ENCODE measurements at regions not wholly inside any gene's neighbourhood (a gene's known extent, or its start where the extent isn't known, plus 50 kb on each side); places are given as distances from the start of the nearest gene placed in this dataset.
"Not testable (repeated sequence)": the region's sequence is repeated elsewhere in the genome, so short reads cannot be mapped to it uniquely, and the experiment has no call there.

DNA sequence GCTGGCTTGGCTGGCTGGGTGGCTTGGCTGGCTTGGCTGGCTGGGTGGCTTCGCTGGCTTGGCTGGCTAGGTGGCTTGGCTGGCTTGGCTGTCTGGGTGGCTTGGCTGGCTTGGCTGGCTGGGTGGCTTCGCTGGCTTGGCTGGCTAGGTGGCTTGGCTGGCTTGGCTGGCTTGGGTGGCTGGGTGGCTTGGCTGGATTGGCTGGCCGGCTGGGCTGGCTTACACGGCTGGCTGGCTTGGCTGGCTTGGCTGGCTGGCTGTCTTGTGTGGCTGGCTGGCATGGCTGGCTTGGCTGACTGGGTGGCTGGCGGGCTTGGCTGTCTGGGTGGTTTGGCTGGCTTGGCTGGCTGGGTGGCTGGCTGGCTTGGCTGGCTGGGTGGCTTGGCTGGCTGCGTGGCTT lies 437.0 kb downstream of the GOLGA6L6 start:
- H3K36me3 Mint-ChIP-seq; H3K9me3 Mint-ChIP-seq; DNase-seq; H3K27me3 Mint-ChIP-seq; H3K27ac Mint-ChIP-seq; H3K4me1 Mint-ChIP-seq; H3K4me3 Mint-ChIP-seq; ATAC-seq (replicated peaks): not testable (repeated sequence)

GRCh38 chr15:20102862-20103261 lies 438.7 kb downstream of the GOLGA6L6 start:
- not testable (repeated sequence) for H3K4me1 Mint-ChIP-seq; H3K4me3 Mint-ChIP-seq; H3K36me3 Mint-ChIP-seq; H3K9me3 Mint-ChIP-seq; H3K27me3 Mint-ChIP-seq; H3K27ac Mint-ChIP-seq; ATAC-seq (replicated peaks)
- peak; percentile 18 for DNase-seq

GRCh38 chr15:20102209-20102608 lies 439.4 kb downstream of the GOLGA6L6 start:
- peak; percentile 22 for DNase-seq
- not testable (repeated sequence) for H3K36me3 Mint-ChIP-seq, H3K4me3 Mint-ChIP-seq

DNA sequence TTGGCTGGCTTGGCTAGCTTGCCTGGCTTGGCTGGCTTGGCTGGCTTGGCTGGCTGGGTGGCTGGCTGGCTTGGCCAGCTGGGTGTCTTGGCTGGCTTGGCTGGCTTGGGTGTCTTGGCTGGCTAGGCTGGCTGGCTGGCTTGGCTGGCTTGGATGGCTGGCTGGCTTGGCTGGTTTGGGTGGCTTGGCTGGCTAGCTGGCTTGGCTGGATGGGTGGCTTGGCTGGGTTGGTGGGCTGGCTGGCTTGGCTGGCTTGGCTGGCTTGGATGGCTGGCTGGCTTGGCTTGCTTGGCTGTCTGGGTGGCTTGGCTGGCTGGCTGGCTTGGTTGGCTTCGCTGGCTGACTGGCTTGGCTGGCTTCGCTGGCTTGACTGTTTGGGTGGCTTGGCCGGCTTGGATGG lies 440.3 kb downstream of the GOLGA6L6 start:
- not testable (repeated sequence) for ATAC-seq (replicated peaks); DNase-seq; H3K36me3 Mint-ChIP-seq; H3K4me1 Mint-ChIP-seq; H3K27me3 Mint-ChIP-seq; H3K4me3 Mint-ChIP-seq; H3K9me3 Mint-ChIP-seq; H3K27ac Mint-ChIP-seq

More at GRCh38 chr15:20102209-20102608, 439.4 kb downstream of the GOLGA6L6 start:
- ATAC-seq (replicated peaks); H3K27me3 Mint-ChIP-seq; H3K9me3 Mint-ChIP-seq; H3K4me1 Mint-ChIP-seq; H3K27ac Mint-ChIP-seq: not testable (repeated sequence)

DNA sequence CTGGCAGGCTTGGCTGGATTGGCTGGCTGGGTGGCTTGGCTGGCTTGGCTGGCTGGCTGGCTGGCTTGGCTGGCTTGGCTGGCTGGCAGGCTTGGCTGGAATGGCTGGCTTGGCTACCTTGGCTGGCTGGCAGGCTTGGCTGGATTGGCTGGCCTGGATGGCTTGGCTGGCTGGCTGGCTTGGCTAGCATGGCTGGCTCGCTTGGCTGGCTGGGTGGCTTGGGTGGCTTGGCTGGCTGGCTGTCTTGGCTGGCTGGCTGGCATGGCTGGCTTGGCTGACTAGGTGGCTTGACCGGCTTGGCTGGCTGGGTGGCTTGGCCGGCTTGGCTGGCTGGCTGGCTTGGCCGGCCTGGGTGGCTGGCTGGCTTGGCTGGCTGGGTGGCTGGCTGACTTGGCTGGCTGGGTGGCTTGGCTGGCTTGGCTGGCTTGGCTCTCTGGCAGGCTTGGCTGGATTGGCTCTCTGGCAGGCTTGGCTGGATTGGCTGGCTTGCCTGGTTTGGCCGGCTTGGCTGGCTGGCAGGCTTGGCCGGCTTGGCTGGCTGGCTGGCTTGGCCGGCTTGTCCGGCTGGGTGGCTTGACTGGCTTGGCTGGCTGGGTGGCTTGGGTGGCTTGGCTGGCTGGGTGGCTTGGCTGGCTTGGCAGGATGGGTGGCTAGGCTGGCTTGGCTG lies 440.9 kb downstream of the GOLGA6L6 start:
- H3K4me1 Mint-ChIP-seq, DNase-seq, H3K27me3 Mint-ChIP-seq, H3K36me3 Mint-ChIP-seq, H3K4me3 Mint-ChIP-seq, H3K27ac Mint-ChIP-seq, H3K9me3 Mint-ChIP-seq: not testable (repeated sequence)
- peak in 1 of 2 donors; percentile 59 for ATAC-seq (replicated peaks)

GRCh38 chr15:20095699-20096303 lies 445.8 kb downstream of the GOLGA6L6 start:
- not testable (repeated sequence) for H3K27me3 Mint-ChIP-seq, H3K4me3 Mint-ChIP-seq, H3K27ac Mint-ChIP-seq, H3K4me1 Mint-ChIP-seq, H3K9me3 Mint-ChIP-seq, H3K36me3 Mint-ChIP-seq, DNase-seq
- peak in 1 of 2 donors; percentile 24 for ATAC-seq (replicated peaks)

GRCh38 chr15:20089541-20089940 lies 452.1 kb downstream of the GOLGA6L6 start:
- H3K27ac Mint-ChIP-seq; H3K4me1 Mint-ChIP-seq; H3K4me3 Mint-ChIP-seq; H3K27me3 Mint-ChIP-seq; H3K9me3 Mint-ChIP-seq; ATAC-seq (replicated peaks); H3K36me3 Mint-ChIP-seq; DNase-seq: not testable (repeated sequence)

GRCh38 chr15:20084026-20084425 lies 457.6 kb downstream of the GOLGA6L6 start:
- H3K9me3 Mint-ChIP-seq; H3K27me3 Mint-ChIP-seq; H3K4me1 Mint-ChIP-seq; H3K4me3 Mint-ChIP-seq; ATAC-seq (replicated peaks); H3K27ac Mint-ChIP-seq; H3K36me3 Mint-ChIP-seq; DNase-seq: not testable (repeated sequence)

DNA sequence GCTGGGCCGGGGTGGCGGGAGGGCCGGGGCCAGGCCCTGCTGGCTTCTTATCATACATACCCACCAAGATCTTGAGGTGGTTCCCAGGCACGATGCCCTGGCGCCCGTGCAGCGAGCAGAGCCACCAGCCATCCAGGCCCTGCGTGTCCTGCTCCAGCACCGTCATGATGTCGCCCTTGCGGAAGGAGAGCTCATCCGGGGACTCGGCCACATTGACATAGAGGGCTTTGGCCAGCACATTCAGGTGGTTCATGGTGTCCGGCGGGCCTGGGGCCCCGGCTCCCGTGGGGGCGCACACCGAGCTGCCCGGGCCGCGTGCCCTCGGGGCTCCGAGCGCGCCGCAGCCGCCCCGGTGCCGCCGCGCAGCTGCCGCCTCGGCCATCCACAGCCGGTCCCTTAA lies 467.5 kb downstream of the GOLGA6L6 start:
- H3K9me3 Mint-ChIP-seq, H3K27me3 Mint-ChIP-seq, H3K4me3 Mint-ChIP-seq, H3K27ac Mint-ChIP-seq, H3K4me1 Mint-ChIP-seq, H3K36me3 Mint-ChIP-seq: not testable (repeated sequence)
- ATAC-seq (replicated peaks) (peak in 1 of 2 donors; percentile 17), DNase-seq (peak; percentile 1)

DNA sequence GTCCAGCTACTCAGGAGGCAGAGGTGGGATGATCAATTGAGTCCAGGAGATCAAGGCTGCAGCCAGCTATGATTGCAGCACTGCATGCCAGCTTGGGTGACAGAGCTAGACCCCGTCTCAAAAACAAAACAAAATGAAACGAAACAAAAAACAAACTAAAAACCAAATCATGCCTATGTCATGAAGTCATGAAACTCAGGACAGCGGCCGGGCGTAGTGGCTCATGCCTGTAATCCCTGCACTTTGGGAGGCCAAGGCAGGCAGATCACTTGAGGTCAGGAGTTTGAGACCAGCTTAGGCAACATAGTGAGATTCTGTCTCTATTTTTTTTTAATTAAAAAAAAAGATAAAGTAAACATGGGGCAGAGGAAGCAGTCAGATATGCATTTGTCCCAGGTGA lies 472.6 kb downstream of the GOLGA6L6 start:
- not testable (repeated sequence) for H3K4me3 Mint-ChIP-seq; H3K27me3 Mint-ChIP-seq; H3K36me3 Mint-ChIP-seq; DNase-seq; H3K4me1 Mint-ChIP-seq; ATAC-seq (replicated peaks); H3K9me3 Mint-ChIP-seq; H3K27ac Mint-ChIP-seq

- H3K4me1 Mint-ChIP-seq; H3K27ac Mint-ChIP-seq; H3K36me3 Mint-ChIP-seq; H3K27me3 Mint-ChIP-seq; H3K9me3 Mint-ChIP-seq; H3K4me3 Mint-ChIP-seq; ATAC-seq (replicated peaks); DNase-seq: not testable (repeated sequence)
Observed at GRCh38 chr15:20066173-20066572, 475.4 kb downstream of the GOLGA6L6 start.

- H3K9me3 Mint-ChIP-seq; H3K4me1 Mint-ChIP-seq; H3K4me3 Mint-ChIP-seq; H3K27ac Mint-ChIP-seq; H3K36me3 Mint-ChIP-seq; ATAC-seq (replicated peaks); DNase-seq; H3K27me3 Mint-ChIP-seq: not testable (repeated sequence)
Observed at GRCh38 chr15:20065508-20065907, 476.1 kb downstream of the GOLGA6L6 start.

- H3K36me3 Mint-ChIP-seq; H3K9me3 Mint-ChIP-seq; DNase-seq; ATAC-seq (replicated peaks); H3K4me3 Mint-ChIP-seq; H3K27ac Mint-ChIP-seq; H3K4me1 Mint-ChIP-seq; H3K27me3 Mint-ChIP-seq: not testable (repeated sequence)
Observed at GRCh38 chr15:20063167-20063566, 478.4 kb downstream of the GOLGA6L6 start.

DNA sequence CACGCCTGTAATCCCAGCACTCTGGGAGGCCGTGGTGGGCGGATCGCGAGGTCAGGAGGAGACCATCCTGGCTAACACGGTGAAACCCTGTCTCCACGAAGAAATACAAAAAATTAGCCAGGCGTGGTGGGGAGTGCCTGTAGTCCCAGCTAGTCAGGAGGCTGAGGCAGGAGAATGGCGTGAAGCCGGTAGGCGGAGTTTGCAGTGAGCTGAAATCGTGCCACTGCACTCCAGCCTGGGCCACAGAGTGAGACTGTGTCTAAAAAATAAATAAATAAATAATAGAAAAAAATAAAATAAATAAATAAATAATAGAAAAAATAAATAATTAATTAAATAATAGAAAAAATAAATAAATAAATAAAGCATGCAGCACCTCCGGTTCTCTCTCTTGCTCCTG lies 480.8 kb downstream of the GOLGA6L6 start:
- not testable (repeated sequence) for H3K27me3 Mint-ChIP-seq; H3K27ac Mint-ChIP-seq; H3K9me3 Mint-ChIP-seq; H3K4me1 Mint-ChIP-seq; H3K36me3 Mint-ChIP-seq; DNase-seq; ATAC-seq (replicated peaks); H3K4me3 Mint-ChIP-seq

DNA sequence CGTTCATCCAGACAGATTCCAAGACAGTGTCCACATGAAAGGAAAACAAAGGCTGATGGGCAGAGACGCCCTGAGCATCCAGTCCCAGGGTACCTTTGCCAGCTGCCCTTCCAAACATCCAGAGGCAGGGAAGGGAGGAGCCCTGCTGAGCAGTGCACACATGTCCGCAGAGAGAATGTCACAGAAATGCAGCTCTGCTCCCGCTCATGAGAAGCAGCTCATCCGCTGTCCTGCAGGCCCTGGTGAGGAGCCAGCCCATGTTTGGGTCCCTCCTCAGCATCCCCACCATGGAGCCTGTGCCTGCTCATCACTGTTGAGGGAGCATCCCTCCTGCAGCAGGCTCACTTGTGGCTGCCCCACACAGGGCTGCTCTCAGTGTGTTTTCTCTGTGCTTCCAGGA lies 484.7 kb downstream of the GOLGA6L6 start:
- H3K27me3 Mint-ChIP-seq; ATAC-seq (replicated peaks); H3K4me3 Mint-ChIP-seq; DNase-seq; H3K27ac Mint-ChIP-seq; H3K9me3 Mint-ChIP-seq; H3K4me1 Mint-ChIP-seq; H3K36me3 Mint-ChIP-seq: not testable (repeated sequence)
